GM15510 (cell line): ENCODE measurements at regions not wholly inside any gene's neighbourhood (a gene's known extent, or its start where the extent isn't known, plus 50 kb on each side); places are given as distances from the start of the nearest gene placed in this dataset.

Experiments
- POLR2A ChIP-seq: IDR thresholded peaks from 3 replicates; pipeline ENCODE4 v1.6.1; 2011; ENCODE audit warnings: borderline replicate concordance; ENCODE audit not compliant: insufficient read length; ENCODE audit errors: extremely low read depth

GRCh38 chr22:25281675-25282345 is 62.4 kb downstream of the CRYBB2 start:
- no peak for TF ChIP-seq POLR2A

DNA sequence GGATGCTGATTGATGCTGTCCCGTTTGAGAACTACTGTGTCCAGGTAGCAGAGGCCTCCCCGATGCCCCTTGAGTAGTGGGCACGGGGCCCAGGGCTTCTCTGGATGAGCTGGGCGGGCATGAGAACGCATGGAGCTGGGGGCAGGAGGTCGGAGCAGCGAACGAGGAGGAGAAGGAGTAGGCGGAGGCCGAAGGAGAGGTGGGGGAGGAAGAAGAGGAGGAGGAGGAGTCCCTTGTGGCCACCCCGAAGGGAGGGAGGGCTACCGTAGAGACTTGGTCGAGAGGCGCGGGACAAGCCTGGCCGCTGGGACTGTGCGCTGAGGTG is 62.9 kb downstream of the CRYBB2 start:
- no peak for TF ChIP-seq POLR2A

DNA sequence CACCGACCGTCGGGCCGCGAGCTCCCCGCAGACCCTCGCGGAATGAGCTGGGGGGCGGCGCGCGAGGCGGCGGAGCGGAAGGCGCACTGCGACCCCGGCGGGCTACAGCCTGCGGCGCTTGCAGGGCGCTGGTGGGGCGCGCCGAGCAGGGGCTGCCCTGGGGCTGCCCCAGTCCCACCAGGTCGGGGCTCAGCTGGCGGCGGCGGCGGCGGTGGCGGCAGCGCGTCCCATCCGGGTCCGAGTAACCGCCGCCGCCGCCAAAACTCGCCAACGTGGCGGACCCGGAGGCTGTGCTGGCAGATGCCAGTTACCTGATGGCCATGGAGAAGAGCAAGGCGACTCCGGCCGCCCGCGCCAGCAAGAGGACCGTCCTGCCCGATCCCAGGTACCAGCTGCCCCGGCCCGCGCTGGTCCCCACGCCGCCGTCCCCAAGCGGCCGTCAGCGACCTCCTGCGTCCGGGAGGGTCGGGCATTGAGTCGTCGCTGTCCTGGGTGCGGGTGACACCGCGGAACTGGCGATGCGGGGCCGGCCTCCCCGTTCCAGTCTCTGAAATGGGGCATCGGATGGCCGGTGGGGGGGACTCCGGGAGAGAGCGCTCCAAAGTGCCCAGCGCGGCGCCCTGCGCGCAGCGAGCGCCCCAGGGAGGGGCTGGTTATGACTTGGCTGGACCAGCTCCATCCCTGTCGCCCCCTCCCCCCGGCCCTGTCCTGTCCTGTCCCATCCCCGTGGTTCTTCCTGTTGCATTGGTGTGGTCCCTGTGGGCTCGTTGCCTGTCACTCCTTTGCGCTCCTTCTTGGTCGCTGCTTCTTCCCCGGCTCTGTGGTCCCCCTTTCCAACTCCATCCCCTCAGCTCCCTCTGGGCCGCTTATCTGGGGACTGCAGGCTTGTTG is 63.5 kb downstream of the CRYBB2 start:
- no peak for TF ChIP-seq POLR2A

DNA sequence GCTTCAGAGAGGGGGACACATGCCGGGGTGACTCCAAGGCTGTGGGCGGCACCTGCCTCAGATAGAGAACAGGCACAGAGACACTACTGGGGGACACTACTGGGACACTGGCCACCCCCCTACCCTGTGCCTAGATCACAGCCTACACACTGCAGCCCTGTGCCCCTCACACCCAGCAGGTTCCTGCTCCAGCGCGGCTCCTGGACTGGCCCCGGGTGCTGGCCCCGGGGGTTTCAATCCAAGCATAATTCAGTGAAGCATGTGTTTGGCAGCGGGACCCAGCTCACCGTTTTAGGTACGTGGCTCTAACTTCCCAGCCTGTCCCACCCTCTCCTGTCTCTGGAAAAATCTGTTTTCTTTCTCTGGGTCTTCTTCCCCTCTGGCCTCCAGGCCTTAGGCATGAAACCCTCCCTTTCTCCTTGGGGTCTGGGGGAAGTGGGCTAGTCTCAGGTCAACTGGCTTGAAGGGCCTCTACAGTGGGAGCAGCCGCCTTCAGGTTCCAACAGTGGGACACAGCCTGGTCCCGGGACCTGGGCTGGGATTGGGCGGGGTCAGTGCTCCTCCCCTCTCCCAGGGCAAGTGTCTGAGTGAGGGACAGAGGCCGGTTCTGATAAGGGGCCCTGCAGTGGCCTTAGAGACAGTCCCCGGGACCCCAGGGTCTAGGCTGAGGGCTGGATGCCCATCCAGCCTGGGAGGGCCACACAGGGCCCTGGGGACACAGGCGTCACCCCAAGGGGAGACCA is 98.8 kb downstream of the CRYBB2 start:
- no peak for TF ChIP-seq POLR2A

DNA sequence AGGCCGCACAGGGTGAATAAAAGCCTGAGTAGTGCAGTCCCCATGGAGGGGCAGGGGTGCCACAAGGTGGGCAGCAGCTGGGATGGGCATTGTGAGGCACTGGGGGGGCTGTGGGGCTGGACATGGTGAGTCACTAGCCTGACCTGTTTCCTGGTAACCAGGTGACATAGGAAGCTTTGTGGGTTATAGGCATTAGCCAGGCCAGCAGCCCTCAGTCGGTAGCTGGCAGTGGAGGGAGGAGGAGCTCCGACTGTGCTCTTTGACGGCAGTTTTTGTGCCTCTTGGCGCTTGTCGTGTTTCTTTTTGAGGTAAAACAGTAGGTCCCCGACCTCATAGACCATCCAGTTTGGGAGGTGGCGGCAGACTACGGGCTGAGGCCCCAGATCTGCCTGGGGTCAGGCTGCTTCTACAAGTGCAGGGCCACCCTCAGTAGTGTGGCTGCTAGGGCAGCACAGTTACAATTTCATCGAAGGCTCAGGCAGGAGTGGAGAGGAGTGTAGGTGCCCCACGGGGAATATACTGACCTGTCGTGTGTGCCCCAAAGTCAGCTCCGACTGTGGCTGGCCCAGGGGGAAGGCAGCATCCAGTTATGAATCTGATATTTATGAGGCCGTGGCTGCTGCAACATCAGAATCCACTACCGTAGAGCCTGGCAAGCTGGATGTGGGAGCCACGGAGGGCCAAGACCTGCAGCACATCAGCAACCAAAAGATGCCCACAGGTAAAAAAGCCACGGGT is 107.7 kb downstream of the CRYBB2 start:
- no peak for TF ChIP-seq POLR2A

DNA sequence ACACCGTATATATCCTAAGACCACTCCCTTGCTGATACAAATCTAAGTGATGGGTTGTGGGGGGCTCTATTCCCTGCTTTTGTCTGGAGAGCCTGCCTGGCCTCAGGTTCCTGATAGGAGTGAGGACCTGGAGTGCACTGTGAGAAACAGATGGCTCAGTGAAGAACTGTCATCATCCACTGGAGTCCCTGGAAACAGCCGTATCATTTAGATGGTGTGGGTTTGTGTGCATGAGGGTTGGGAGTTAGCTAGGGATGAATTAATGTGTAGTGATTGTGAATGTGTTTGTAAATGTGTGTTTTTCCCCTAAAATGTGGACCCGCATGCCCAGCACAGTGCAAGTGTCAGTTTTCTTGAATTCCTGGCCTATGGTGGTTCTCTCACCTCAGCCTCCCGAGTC is 111.6 kb downstream of the CRYBB2 start:
- TF ChIP-seq POLR2A: no peak

GRCh38 chr22:25332386-25332785 is 112.9 kb downstream of the CRYBB2 start:
- TF ChIP-seq POLR2A: no peak

DNA sequence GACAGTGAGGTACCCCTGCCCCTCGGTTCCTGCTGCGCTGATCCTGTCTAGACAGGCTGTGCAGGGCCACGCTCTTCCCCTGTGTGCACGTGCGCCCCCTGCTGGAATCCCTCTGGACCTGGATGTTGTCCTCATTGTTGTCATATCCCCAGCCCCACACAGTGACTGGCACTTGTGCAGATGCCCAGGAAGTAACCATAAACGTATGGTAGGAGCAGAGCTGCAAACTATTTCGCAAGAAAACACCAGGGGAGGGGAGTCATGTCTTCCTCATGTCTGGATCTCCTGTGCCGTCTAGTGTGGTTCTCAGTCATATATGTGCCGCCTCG is 114.7 kb downstream of the CRYBB2 start:
- no peak for TF ChIP-seq POLR2A

GRCh38 chr22:25346859-25347751 is 127.7 kb downstream of the CRYBB2 start:
- TF ChIP-seq POLR2A: no peak

DNA sequence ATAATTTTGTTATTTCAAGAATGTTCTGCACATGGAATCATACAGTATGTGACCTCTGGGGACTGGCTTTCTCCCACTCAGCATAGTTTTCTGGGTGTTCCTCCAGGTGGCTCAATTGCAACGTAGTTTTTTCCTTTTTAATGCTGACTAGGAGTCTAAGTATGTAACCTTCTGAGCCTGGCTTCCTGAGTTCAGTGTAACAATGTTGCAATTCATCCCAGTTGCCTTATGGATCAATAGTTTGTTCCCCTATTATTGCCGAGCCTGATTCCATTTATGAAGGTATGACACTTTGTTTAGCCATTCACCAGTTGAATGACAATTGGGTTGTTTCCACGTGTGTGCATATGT is 128.3 kb downstream of the CRYBB2 start:
- TF ChIP-seq POLR2A: no peak

DNA sequence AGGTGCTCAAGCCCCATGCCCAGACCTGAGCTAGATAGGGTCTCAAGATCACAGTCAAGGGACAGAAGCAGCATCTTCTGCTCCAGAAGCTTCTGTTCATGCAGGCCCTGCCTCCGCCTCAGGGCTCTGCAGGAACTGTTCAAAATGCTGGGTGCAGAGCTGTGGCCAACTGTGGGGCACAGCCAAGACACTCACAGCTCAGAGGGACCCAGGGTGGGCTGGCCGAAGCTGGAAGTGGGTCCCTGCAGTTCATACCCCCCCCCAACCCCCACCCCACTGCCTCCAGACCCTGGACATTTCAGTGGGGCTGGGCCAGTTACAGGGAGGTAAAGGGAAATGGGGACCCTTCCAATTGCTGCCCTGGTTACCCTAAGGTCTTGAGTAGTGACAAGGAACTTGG is 129.0 kb downstream of the CRYBB2 start:
- TF ChIP-seq POLR2A: no peak

GRCh38 chr22:25350551-25350971 is 131.1 kb downstream of the CRYBB2 start:
- no peak for TF ChIP-seq POLR2A

GRCh38 chr22:25351631-25352293 is 132.3 kb downstream of the CRYBB2 start:
- TF ChIP-seq POLR2A: no peak
